ENCODE measurements at regions not wholly inside any gene's neighbourhood (a gene's known extent, or its start where the extent isn't known, plus 50 kb on each side); places are given as distances from the start of the nearest gene placed in this dataset.

DNA sequence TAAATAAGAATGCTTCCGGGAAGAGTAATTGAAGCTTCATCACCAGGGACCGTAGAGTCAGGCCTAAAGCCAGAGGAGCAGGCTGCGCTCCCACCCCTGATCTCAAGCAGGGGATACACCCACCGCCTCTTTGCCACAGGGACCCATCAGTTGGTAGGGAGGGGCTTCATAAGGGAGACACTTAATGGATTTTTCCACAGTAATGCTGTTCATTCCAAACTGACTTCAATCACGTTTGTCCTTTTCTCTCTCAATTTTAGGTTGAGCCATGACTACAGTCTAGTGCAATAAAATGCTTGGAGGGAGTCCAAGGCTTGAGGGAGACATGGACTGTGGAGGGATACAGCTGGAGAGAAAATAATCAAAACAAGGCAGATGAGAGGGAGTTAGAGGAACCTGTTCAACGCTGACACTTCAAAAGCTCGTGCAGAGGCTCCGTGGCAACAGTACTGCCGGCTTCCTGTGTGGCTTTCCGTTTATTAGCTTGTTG, 111.5 kb downstream of the SEC16B start:
- DNase-seq (no peak), ATAC-seq (ENCODE audit: low read depth in 2 of 2) (no peak)
- Histone ChIP-seq H3K4me1 (ENCODE audit: control insufficient read depth, insufficient read depth, low read length, poor library complexity, severe bottlenecking) (no peaks in the 10 kb centered on the region), H3K9me3 (ENCODE audit: control insufficient read depth in 2 of 2, low read length in 2 of 2) (no peaks in the 10 kb centered on the region), H3K27ac (ENCODE audit: insufficient read depth, low read length, poor library complexity, severe bottlenecking) (no peak overlapping the region), H3K27me3 (ENCODE audit: control insufficient read depth, insufficient read depth, low read length) (no peaks in the 10 kb centered on the region), H3K36me3 (ENCODE audit: control insufficient read depth, insufficient read depth, low read length) (no peaks in the 10 kb centered on the region), H3K4me3 (ENCODE audit: low read depth, low read length) (no peak overlapping the region)
- no peaks in the 10 kb centered on the region for H3K36me3 Mint-ChIP-seq
- H3K27ac Mint-ChIP-seq = no peak overlapping the region
- no peak overlapping the region for H3K4me3 Mint-ChIP-seq
- no peaks in the 10 kb centered on the region for H3K4me1 Mint-ChIP-seq
- no peaks in the 10 kb centered on the region for H3K27me3 Mint-ChIP-seq
- peaks cover 4 to 15% (median 6%) of the 10 kb centered on the region in 7 donors for H3K9me3 Mint-ChIP-seq

DNA sequence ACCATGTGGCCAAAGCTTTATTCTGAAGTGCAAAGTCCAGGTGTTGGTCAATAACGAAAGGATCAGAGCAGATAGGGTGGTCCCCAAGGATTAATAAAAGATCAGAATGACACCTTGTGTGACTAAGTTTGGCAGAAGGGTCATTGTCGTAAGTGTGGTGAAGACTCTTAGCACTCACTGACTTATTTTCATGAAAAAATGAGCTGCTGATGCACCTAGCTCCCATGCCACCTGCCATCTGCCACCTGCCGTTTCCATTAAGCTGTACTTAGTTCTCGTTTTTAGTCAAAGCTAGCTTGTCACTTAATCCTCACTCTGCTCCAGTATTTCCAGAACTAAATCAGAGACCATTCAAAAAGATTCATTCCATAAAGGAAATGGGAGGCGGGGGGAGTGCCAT, 112.6 kb downstream of the SEC16B start:
- no peaks in the 10 kb centered on the region for H3K36me3 Mint-ChIP-seq
- H3K4me1 Mint-ChIP-seq = no peaks in the 10 kb centered on the region
- Histone ChIP-seq H3K27me3 (ENCODE audit: control insufficient read depth, insufficient read depth, low read length) (no peaks in the 10 kb centered on the region), H3K4me3 (ENCODE audit: low read depth, low read length) (no peak overlapping the region), H3K36me3 (ENCODE audit: control insufficient read depth, insufficient read depth, low read length) (no peaks in the 10 kb centered on the region), H3K4me1 (ENCODE audit: control insufficient read depth, insufficient read depth, low read length, poor library complexity, severe bottlenecking) (no peaks in the 10 kb centered on the region), H3K9me3 (ENCODE audit: control insufficient read depth in 2 of 2, low read length in 2 of 2) (no peaks in the 10 kb centered on the region), H3K27ac (ENCODE audit: insufficient read depth, low read length, poor library complexity, severe bottlenecking) (no peak overlapping the region)
- ATAC-seq (ENCODE audit: low read depth in 2 of 2) (no peak), DNase-seq (no peak)
- H3K27ac Mint-ChIP-seq = no peak overlapping the region
- peaks cover 3 to 14% (median 6%) of the 10 kb centered on the region in 7 donors for H3K9me3 Mint-ChIP-seq
- no peaks in the 10 kb centered on the region for H3K27me3 Mint-ChIP-seq
- H3K4me3 Mint-ChIP-seq = no peak overlapping the region

DNA sequence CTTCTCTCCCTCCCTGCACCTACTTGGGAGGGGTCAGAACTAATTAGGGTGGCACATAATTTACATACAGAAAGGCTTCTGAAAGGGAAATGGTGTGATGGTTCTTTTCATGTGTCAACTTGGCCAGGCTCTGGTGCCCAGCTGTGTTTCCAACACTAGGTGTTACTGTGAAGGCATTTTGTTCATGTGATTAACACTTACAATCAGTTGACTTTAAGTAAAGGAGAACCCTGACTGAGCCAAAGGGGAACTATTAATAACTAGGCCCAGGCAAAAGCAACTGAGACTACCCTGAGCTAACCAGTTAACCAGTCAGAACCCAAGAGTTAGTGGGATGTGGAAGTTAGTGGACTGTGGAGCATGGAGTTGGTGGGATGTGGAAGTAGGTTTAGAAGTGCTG, 114.9 kb downstream of the SEC16B start:
- no peak for DNase-seq
- Mint-ChIP-seq H3K9me3 (peaks cover 0 to 6% (median 2%) of the 10 kb centered on the region in 7 donors), H3K27ac (no peak overlapping the region), H3K4me3 (no peak overlapping the region), H3K36me3 (no peaks in the 10 kb centered on the region), H3K27me3 (no peaks in the 10 kb centered on the region), H3K4me1 (no peaks in the 10 kb centered on the region)
- Histone ChIP-seq H3K9me3 (ENCODE audit: control insufficient read depth in 2 of 2, low read length in 2 of 2) (no peaks in the 10 kb centered on the region), H3K27me3 (ENCODE audit: control insufficient read depth, insufficient read depth, low read length) (no peaks in the 10 kb centered on the region), H3K4me3 (ENCODE audit: low read depth, low read length) (no peak overlapping the region), H3K27ac (ENCODE audit: insufficient read depth, low read length, poor library complexity, severe bottlenecking) (no peak overlapping the region), H3K4me1 (ENCODE audit: control insufficient read depth, insufficient read depth, low read length, poor library complexity, severe bottlenecking) (no peaks in the 10 kb centered on the region), H3K36me3 (ENCODE audit: control insufficient read depth, insufficient read depth, low read length) (no peaks in the 10 kb centered on the region)
- ATAC-seq (ENCODE audit: low read depth in 2 of 2) = no peak

DNA sequence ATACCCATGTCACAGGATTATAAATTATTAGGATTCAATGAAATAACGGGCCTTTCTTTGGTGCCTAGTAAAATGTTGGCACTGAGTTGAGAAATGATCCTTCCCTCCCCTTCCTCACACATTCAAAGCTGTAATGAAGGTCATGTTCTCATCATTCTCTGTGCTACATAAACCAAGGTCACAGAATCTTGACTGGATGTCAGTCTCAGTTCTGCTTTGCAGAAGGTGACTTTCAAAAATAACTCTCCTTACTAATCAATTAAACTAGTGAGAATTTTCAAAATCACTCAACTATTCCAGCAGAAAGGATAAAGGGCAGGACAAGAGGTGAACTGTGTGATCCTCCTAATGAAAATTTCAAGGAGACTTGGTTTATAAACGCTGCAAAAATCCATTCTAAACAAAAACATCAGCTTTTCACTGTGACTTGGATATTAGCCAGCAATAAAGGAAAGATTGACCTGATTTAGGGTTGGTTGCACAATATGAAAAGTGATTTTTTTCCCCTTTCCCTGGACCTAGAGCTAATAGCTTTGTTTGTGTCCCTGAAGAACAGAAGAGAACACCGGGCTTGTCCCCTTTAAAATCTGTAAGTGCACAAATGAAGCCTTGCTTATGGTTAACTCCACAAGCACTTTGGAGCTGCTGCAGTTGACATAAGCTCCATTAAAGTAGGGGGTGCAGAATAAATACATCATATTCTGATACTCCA, 120.1 kb downstream of the SEC16B start:
- no peak for DNase-seq
- ATAC-seq (ENCODE audit: low read depth in 2 of 2) = no peak
- Histone ChIP-seq H3K27me3 (ENCODE audit: control insufficient read depth, insufficient read depth, low read length) (no peaks in the 10 kb centered on the region), H3K36me3 (ENCODE audit: control insufficient read depth, insufficient read depth, low read length) (no peaks in the 10 kb centered on the region), H3K4me1 (ENCODE audit: control insufficient read depth, insufficient read depth, low read length, poor library complexity, severe bottlenecking) (no peaks in the 10 kb centered on the region), H3K27ac (ENCODE audit: insufficient read depth, low read length, poor library complexity, severe bottlenecking) (no peak overlapping the region), H3K4me3 (ENCODE audit: low read depth, low read length) (no peak overlapping the region), H3K9me3 (ENCODE audit: control insufficient read depth in 2 of 2, low read length in 2 of 2) (no peaks in the 10 kb centered on the region)
- Mint-ChIP-seq H3K4me1 (no peaks in the 10 kb centered on the region), H3K9me3 (peaks cover 1 to 19% (median 5%) of the 10 kb centered on the region in 7 donors), H3K27me3 (peaks cover 5% of the 10 kb centered on the region), H3K27ac (no peak overlapping the region), H3K4me3 (no peak overlapping the region), H3K36me3 (no peaks in the 10 kb centered on the region)

DNA sequence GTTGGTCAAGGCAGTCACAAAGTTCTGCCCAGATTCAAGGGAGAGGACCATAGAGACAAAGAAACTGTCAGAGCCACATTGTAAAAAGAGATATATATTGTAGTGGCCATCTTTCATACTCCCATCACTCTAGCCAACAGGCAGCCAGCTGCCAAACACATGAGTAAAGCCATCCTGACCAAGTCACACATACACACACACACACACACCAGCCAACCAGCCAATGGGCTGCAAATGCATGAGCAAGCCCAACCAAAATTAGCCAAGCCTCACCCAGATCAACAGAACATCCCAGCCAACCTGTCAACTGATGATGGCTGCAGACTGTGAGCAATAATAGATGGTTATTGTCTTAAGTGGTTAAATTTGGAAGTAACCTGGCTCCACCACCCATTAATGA, 120.7 kb downstream of the SEC16B start:
- no peak for ATAC-seq (ENCODE audit: low read depth in 2 of 2)
- Mint-ChIP-seq H3K36me3 (no peaks in the 10 kb centered on the region), H3K4me3 (no peak overlapping the region), H3K4me1 (no peaks in the 10 kb centered on the region), H3K27ac (peak overlapping the region in 1 of 3 donors; percentile 22), H3K9me3 (peaks cover under 1 to 18% (median 5%) of the 10 kb centered on the region in 7 donors), H3K27me3 (peaks cover 5% of the 10 kb centered on the region)
- no peaks in the 10 kb centered on the region for H3K27me3 ChIP-seq (ENCODE audit: control insufficient read depth, insufficient read depth, low read length)
- H3K36me3 ChIP-seq (ENCODE audit: control insufficient read depth, insufficient read depth, low read length) = no peaks in the 10 kb centered on the region
- no peaks in the 10 kb centered on the region for H3K4me1 ChIP-seq (ENCODE audit: control insufficient read depth, insufficient read depth, low read length, poor library complexity, severe bottlenecking)
- DNase-seq = no peak
- H3K27ac ChIP-seq (ENCODE audit: insufficient read depth, low read length, poor library complexity, severe bottlenecking) = no peak overlapping the region
- no peaks in the 10 kb centered on the region for H3K9me3 ChIP-seq (ENCODE audit: control insufficient read depth in 2 of 2, low read length in 2 of 2)
- H3K4me3 ChIP-seq (ENCODE audit: low read depth, low read length) = no peak overlapping the region

DNA sequence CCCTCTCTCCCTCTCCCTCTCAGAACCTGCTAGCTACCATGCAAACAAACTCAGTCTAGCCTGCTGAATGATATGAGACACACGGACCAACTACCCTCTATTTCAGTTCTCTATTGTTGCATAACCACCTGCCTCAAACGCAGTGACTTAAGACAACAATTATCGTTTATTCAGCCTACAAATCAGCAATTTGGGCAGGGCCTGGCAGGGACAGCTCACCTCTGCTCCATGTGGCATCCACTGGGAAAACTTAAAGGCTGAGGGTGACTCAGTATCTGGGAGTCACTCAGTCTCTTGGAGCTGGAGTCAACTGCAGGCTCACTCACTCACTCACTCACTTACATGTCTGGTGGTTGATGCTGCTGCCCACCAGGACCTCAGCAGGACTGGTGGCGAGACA, 121.3 kb downstream of the SEC16B start:
- Histone ChIP-seq H3K27ac (ENCODE audit: insufficient read depth, low read length, poor library complexity, severe bottlenecking) (no peak overlapping the region), H3K4me1 (ENCODE audit: control insufficient read depth, insufficient read depth, low read length, poor library complexity, severe bottlenecking) (no peaks in the 10 kb centered on the region), H3K9me3 (ENCODE audit: control insufficient read depth in 2 of 2, low read length in 2 of 2) (no peaks in the 10 kb centered on the region), H3K4me3 (ENCODE audit: low read depth, low read length) (no peak overlapping the region), H3K27me3 (ENCODE audit: control insufficient read depth, insufficient read depth, low read length) (no peaks in the 10 kb centered on the region), H3K36me3 (ENCODE audit: control insufficient read depth, insufficient read depth, low read length) (no peaks in the 10 kb centered on the region)
- ATAC-seq (ENCODE audit: low read depth in 2 of 2) (no peak), DNase-seq (no peak)
- Mint-ChIP-seq H3K27me3 (peaks cover 5% of the 10 kb centered on the region), H3K27ac (no peak overlapping the region), H3K36me3 (no peaks in the 10 kb centered on the region), H3K4me3 (no peak overlapping the region), H3K9me3 (peaks cover 0 to 18% (median 5%) of the 10 kb centered on the region in 7 donors), H3K4me1 (no peaks in the 10 kb centered on the region)

DNA sequence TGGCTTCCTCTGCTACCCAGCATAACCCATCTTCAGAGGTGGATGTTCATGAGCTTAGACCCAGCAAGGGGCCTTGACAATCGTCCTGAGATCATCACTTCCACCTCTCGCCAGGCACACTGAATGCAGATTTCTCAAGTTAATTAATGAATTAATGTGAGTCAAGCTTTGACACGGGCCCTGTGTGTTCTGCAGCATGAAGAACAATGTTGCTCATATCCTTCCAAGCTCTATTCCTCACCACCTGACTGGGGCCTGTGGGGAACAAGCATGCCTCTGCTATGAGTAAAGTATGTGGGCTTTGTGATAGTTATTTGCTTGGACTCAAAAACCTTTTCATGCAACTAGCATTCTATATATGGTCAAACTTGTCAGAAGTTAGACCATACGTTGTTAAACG, 122.0 kb downstream of the SEC16B start:
- Mint-ChIP-seq H3K27ac (no peak overlapping the region), H3K4me3 (no peak overlapping the region), H3K9me3 (peaks cover 0 to 18% (median 5%) of the 10 kb centered on the region in 7 donors), H3K27me3 (peaks cover 5% of the 10 kb centered on the region), H3K36me3 (no peaks in the 10 kb centered on the region), H3K4me1 (no peaks in the 10 kb centered on the region)
- Histone ChIP-seq H3K4me3 (ENCODE audit: low read depth, low read length) (no peak overlapping the region), H3K36me3 (ENCODE audit: control insufficient read depth, insufficient read depth, low read length) (no peaks in the 10 kb centered on the region), H3K4me1 (ENCODE audit: control insufficient read depth, insufficient read depth, low read length, poor library complexity, severe bottlenecking) (no peaks in the 10 kb centered on the region), H3K27ac (ENCODE audit: insufficient read depth, low read length, poor library complexity, severe bottlenecking) (no peak overlapping the region), H3K9me3 (ENCODE audit: control insufficient read depth in 2 of 2, low read length in 2 of 2) (no peaks in the 10 kb centered on the region), H3K27me3 (ENCODE audit: control insufficient read depth, insufficient read depth, low read length) (no peaks in the 10 kb centered on the region)
- ATAC-seq (ENCODE audit: low read depth in 2 of 2) (no peak), DNase-seq (no peak)

DNA sequence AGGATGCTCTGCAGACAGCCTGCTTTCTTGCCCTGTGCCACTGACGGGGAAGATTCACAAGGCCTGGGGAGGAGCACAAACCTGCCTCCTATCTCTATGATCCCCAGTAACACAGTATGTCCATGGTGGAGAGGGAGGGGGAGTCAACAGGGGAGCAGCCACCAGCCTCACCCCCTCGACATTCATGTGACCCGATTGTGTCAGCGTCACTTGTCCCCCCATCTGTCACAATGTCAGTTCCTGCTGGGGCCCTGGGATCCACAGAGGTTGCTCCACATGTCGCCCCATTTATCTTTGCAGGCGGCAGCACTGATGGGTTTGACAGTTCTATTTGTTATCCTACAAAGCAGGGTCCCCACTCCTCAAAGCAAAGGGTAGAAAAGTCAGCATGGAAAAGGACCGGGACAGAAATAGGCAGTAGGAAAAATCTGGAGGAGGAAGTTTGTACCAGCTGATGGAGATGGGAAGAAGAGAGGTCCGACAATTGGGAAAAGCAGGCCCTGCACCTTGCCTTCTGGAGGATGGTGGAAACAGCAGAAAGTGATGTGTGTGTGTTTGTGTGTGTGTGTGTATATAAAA, 130.9 kb downstream of the SEC16B start:
- no peak overlapping the region for H3K4me3 Mint-ChIP-seq
- Histone ChIP-seq H3K27ac (ENCODE audit: insufficient read depth, low read length, poor library complexity, severe bottlenecking) (no peak overlapping the region), H3K36me3 (ENCODE audit: control insufficient read depth, insufficient read depth, low read length) (no peaks in the 10 kb centered on the region), H3K4me1 (ENCODE audit: control insufficient read depth, insufficient read depth, low read length, poor library complexity, severe bottlenecking) (no peaks in the 10 kb centered on the region), H3K9me3 (ENCODE audit: control insufficient read depth in 2 of 2, low read length in 2 of 2) (no peaks in the 10 kb centered on the region), H3K4me3 (ENCODE audit: low read depth, low read length) (no peak overlapping the region), H3K27me3 (ENCODE audit: control insufficient read depth, insufficient read depth, low read length) (no peaks in the 10 kb centered on the region)
- peaks cover 3 to 13% (median 4%) of the 10 kb centered on the region in 7 donors for H3K9me3 Mint-ChIP-seq
- ATAC-seq (ENCODE audit: low read depth in 2 of 2) (no peak), DNase-seq (no peak)
- H3K36me3 Mint-ChIP-seq = no peaks in the 10 kb centered on the region
- H3K4me1 Mint-ChIP-seq = no peaks in the 10 kb centered on the region
- no peaks in the 10 kb centered on the region for H3K27me3 Mint-ChIP-seq
- no peak overlapping the region for H3K27ac Mint-ChIP-seq
